Keratinocyte (primary cell): ENCODE measurements at regions not wholly inside any gene's neighbourhood (a gene's known extent, or its start where the extent isn't known, plus 50 kb on each side); places are given as distances from the start of the nearest gene placed in this dataset.

Source experiments
- DNase-seq: peaks from one replicate; pipeline ENCODE4 v3.0.0-alpha.2; 2011; ENCODE audit warnings: low read depth, missing footprints, low spot score
- FAIRE-seq: peaks from 2 replicates; lab custom pipeline; 2011; peaks lifted over from hg19 to GRCh38; lab: Jason Lieb, UNC
- H2AFZ ChIP-seq: 2 replicates; pipeline ENCODE4 v1.6.0; 2012; ENCODE audit warnings: low read length, control low read depth, inconsistent platforms; ENCODE audit not compliant: control insufficient read depth
- H3K27ac ChIP-seq: 2 replicates; pipeline ENCODE4 v1.5.1; 2011; ENCODE audit warnings: low read length; ENCODE audit not compliant: control insufficient read depth, insufficient read depth
- H3K27me3 ChIP-seq: 3 replicates; pipeline ENCODE4 v1.6.0; 2011; ENCODE audit warnings: low read length; ENCODE audit not compliant: control insufficient read depth, insufficient read depth; ENCODE audit errors: extremely low read depth
- H3K36me3 ChIP-seq, 2 experiments: 2 replicates in 1 of 2; 3 replicates in 1 of 2; pipeline ENCODE4 v1.5.1; 2011; ENCODE audit warnings: low read length in 2 of 2, mild to moderate bottlenecking in 1 of 2; ENCODE audit not compliant: control insufficient read depth in 2 of 2, insufficient read depth in 2 of 2; ENCODE audit errors: extremely low read depth in 1 of 2
- H3K4me1 ChIP-seq: 3 replicates; pipeline ENCODE4 v1.5.1; 2011; ENCODE audit warnings: low read length; ENCODE audit not compliant: control insufficient read depth, insufficient read depth; ENCODE audit errors: extremely low read depth
- H3K4me2 ChIP-seq: 3 replicates; pipeline ENCODE4 v1.6.0; 2011; ENCODE audit warnings: low read depth, low read length; ENCODE audit not compliant: control insufficient read depth, insufficient read depth; ENCODE audit errors: extremely low read depth
- H3K4me3 ChIP-seq, 3 experiments: fragments of 200-600 bp in 1 of 3; sonication (generic) in 1 of 3; 2 replicates in 2 of 3; 3 replicates in 1 of 3; pipeline ENCODE4 v1.5.1; 2011 to 2016; ENCODE audit warnings: low read length in 3 of 3, mild to moderate bottlenecking in 3 of 3, control low read depth in 2 of 3, inconsistent platforms in 1 of 3, low read depth in 1 of 3, mixed read lengths in 1 of 3, mixed run types in 1 of 3, moderate library complexity in 1 of 3; ENCODE audit not compliant: control insufficient read depth in 2 of 3, insufficient read depth in 2 of 3; ENCODE audit errors: extremely low read depth in 1 of 3
- H3K79me2 ChIP-seq: 2 replicates; pipeline ENCODE4 v1.6.0; 2012; ENCODE audit warnings: low read length; ENCODE audit not compliant: control insufficient read depth, insufficient read depth
- H3K9ac ChIP-seq: 3 replicates; pipeline ENCODE4 v1.6.0; 2011; ENCODE audit warnings: low read length; ENCODE audit not compliant: control insufficient read depth, insufficient read depth; ENCODE audit errors: extremely low read depth
- H3K9me1 ChIP-seq: 3 replicates; pipeline ENCODE4 v1.6.0; 2011; ENCODE audit warnings: low read length; ENCODE audit not compliant: control insufficient read depth, insufficient read depth; ENCODE audit errors: extremely low read depth
- H3K9me3 ChIP-seq: 2 replicates; pipeline ENCODE4 v1.5.1; 2012; ENCODE audit warnings: low read depth, low read length; ENCODE audit not compliant: control insufficient read depth
- H4K20me1 ChIP-seq: 3 replicates; pipeline ENCODE4 v1.6.0; 2011; ENCODE audit warnings: low read length; ENCODE audit not compliant: control insufficient read depth, insufficient read depth; ENCODE audit errors: extremely low read depth
- CTCF ChIP-seq, 3 experiments: IDR thresholded peaks in 1 of 3; conservative IDR thresholded peaks in 1 of 3; optimal IDR thresholded peaks in 1 of 3; 2 replicates in 2 of 3; 3 replicates in 1 of 3; pipeline versions ENCODE3 to v1.5.1; 2011; ENCODE audit warnings: low read length in 3 of 3, mild to moderate bottlenecking in 3 of 3, moderate library complexity in 2 of 3, control low read depth in 1 of 3, inconsistent platforms in 1 of 3; ENCODE audit not compliant: insufficient read depth in 2 of 3; ENCODE audit errors: extremely low read depth in 1 of 3
- EZH2 ChIP-seq: IDR thresholded peaks from one replicate; pipeline ENCODE4 v1.6.1; 2012; ENCODE audit warnings: inconsistent platforms, mild to moderate bottlenecking, low read length, moderate library complexity
- dilution Hi-C: fragments of 300-500 bp; cut with MboI; formaldehyde crosslinking; loops from one replicate; pipeline ENCODE4 v1.7.0; 2020; ENCODE audit warnings: low sequenced_read_pairs; ENCODE audit not compliant: extremely low pct_ligation_motif_present

- Histone ChIP-seq H3K36me3 (no peaks in the 10 kb centered on the region), H3K9ac (no peak overlapping the region), H4K20me1 (no peaks in the 10 kb centered on the region), H3K4me3 (no peak overlapping the region), H2AFZ (no peak overlapping the region), H3K9me1 (no peaks in the 10 kb centered on the region), H3K79me2 (no peaks in the 10 kb centered on the region), H3K27ac (no peak overlapping the region), H3K27me3 (no peaks in the 10 kb centered on the region), H3K4me2 (no peak overlapping the region), H3K9me3 (no peaks in the 10 kb centered on the region), H3K4me1 (no peaks in the 10 kb centered on the region)
- TF ChIP-seq EZH2 (no peak), CTCF (optimal IDR thresholded peaks at IDR 0.05 in 1 of 3, IDR thresholded peaks at IDR 0.05 in 1 of 3, conservative IDR thresholded peaks at IDR 0.05 in 1 of 3; ENCODE audit: extremely low read depth in 1 of 3, insufficient read depth in 2 of 3, low read length in 3 of 3) (no peak)
- FAIRE-seq (no peak), DNase-seq (no peak)
- dilution Hi-C loops: no loop called here
These were observed 145.6 kb downstream of the LRIG3 start for GRCh38 chr12:58774731-58775130.

- Histone ChIP-seq H2AFZ (no peak overlapping the region), H3K9me3 (no peaks in the 10 kb centered on the region), H3K27me3 (no peaks in the 10 kb centered on the region), H3K27ac (no peak overlapping the region), H3K4me1 (no peaks in the 10 kb centered on the region), H3K4me3 (no peak overlapping the region), H3K36me3 (no peaks in the 10 kb centered on the region), H3K79me2 (no peaks in the 10 kb centered on the region), H3K9ac (no peak overlapping the region), H4K20me1 (no peaks in the 10 kb centered on the region), H3K9me1 (no peaks in the 10 kb centered on the region), H3K4me2 (no peak overlapping the region)
- DNase-seq: no peak
- dilution Hi-C loops: no loop called here
- FAIRE-seq: no peak
- TF ChIP-seq CTCF (optimal IDR thresholded peaks at IDR 0.05 in 1 of 3, IDR thresholded peaks at IDR 0.05 in 1 of 3, conservative IDR thresholded peaks at IDR 0.05 in 1 of 3; ENCODE audit: extremely low read depth in 1 of 3, insufficient read depth in 2 of 3, low read length in 3 of 3) (no peak), EZH2 (no peak)
These were observed 144.9 kb downstream of the LRIG3 start for GRCh38 chr12:58775396-58775795.
